ENCODE measurements at regions not wholly inside any gene's neighbourhood (a gene's known extent, or its start where the extent isn't known, plus 50 kb on each side); places are given as distances from the start of the nearest gene placed in this dataset.

GRCh38 chr2:12278217-12278750 lies 438.5 kb upstream of the TRIB2 start:
- no peak for DNase-seq

GRCh38 chr2:12282780-12283695 lies 433.7 kb upstream of the TRIB2 start:
- no peak for DNase-seq

DNA sequence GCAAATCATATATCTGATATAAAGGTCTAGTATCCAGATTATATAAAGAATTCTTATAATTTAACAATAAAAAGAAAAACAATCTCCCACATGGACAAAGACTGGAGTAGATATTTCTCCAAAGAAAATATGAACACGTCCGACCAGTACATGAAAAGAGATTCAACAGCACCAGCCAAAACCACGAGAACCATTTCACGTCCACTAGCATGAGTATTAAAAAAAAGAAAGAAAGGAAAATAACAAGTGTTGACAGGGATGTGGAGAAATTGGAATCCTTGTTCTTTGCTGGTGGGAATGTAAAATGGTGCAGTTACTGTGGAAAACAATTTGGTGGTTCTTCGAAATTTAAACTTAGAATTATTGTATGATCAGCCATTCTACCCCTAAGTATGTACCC lies 432.7 kb upstream of the TRIB2 start:
- no peak for DNase-seq

GRCh38 chr2:12284487-12284886 lies 432.2 kb upstream of the TRIB2 start:
- no peak for DNase-seq

DNA sequence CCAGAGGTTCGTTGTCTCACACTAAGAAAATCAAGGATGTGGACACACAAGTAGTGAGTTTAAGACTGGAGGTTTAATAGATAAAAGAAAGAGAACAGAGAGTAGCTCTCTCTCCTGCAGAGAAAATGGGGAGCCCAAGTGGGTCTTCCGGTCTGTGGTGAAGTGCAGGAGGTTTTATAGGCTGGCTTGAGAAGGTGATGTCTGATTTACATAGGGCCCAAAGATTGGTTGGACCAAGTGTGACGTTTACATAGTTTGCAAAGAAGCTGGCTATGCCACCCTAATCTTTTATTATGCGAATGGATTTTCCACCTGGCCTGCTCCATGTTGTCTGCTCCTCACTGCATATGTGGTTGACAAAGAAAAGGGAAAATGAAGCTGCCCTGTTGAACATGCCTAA lies 430.4 kb upstream of the TRIB2 start:
- DNase-seq: no peak

- no peak for DNase-seq
Observed at GRCh38 chr2:12287220-12287751, 429.4 kb upstream of the TRIB2 start.

DNA sequence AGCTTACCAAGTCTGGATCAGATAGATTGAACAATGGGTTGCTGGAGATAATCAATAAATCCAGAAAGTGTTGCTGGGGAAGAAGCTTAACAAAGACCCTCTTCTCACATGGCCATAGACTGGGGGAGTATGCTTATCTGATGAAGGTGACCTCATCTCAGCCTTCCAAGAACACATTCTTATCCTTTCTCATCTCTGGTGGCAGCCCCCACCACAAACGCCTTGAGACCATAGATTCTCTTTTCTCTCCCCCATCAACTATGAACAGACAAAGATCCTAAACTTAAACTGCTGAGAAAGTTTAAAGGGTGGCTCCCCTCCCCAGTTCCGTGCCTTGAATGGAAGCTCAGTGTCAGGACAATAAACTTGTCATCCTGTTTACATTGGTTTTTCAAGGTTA lies 428.7 kb upstream of the TRIB2 start:
- DNase-seq: no peak

DNA sequence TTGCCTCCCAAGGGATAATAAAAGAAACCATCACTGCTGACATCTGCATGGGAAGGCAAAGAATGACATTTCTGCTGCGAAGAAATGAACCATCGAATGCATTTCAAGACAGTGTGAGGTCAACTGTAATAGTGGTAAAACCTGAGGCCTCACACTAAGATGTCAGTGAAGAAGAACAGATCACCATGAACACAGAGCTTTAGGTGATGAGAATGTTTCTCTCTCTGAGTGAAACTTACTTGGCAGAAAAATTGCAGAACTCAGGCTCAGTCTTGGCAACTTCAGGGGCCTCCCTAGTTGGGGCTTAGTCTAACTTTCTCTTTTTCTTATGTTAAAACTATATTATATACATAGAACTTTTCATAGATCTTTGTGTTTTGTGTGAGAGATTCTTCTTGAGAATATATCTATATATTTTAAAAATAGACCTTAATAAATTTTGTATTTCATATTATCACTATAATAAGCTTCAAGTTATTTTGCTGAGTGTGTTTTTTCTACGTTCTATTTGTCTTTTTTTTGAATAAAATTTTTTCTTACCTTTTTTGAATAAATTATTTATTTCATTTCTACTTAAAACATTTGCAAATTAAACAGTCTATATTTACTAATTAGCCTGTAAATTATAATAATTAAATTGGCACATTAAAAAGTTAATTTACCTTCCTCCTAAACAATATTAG lies 427.5 kb upstream of the TRIB2 start:
- no peak for DNase-seq

DNA sequence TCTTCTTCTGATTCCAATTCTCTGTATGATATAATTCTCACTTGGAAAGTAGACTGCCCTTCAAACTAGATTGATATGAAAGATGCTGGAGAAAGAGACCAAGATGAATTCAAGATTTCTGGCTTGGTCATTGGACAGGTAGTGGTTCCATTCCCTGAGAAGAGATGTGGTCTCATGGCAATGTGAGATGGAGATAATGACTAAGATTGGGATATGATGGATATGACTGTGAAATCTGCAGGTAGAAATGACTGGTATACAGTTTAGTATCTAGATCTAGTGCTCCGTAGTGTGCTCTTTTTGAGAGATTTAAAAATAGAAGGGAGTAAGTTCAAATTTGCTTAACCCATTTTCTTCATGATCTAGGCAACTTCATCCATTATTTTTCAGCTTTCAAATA lies 425.4 kb upstream of the TRIB2 start:
- no peak for DNase-seq

- no peak for DNase-seq
Observed at GRCh38 chr2:12293874-12294273, 422.9 kb upstream of the TRIB2 start.

- no peak for DNase-seq
Observed at GRCh38 chr2:12295856-12296519, 420.7 kb upstream of the TRIB2 start.

GRCh38 chr2:12296915-12297314 lies 419.8 kb upstream of the TRIB2 start:
- no peak for DNase-seq

- DNase-seq: no peak
Observed at GRCh38 chr2:12298352-12298751, 418.4 kb upstream of the TRIB2 start.

DNA sequence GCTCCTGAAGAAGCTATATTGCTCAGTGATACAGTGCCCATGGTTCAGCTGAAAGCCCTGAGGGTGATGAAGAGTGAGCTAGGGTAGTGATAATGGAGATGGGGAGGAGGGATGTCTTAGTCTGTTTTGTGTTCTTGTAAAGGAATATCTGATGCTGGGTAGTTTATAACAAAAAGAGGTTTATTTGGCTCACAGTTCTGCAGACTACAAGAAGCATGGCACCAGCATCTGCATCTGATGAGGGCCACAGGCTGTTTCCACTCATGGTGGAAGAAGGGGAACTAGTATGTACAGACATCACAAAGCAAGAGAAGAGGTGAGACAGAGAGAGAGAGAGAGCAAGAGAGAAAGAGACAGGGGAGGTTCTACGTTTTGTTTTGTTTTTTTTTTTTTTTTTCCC lies 417.3 kb upstream of the TRIB2 start:
- DNase-seq: no peak

- DNase-seq: no peak
Observed at GRCh38 chr2:12300019-12300602, 416.6 kb upstream of the TRIB2 start.

DNA sequence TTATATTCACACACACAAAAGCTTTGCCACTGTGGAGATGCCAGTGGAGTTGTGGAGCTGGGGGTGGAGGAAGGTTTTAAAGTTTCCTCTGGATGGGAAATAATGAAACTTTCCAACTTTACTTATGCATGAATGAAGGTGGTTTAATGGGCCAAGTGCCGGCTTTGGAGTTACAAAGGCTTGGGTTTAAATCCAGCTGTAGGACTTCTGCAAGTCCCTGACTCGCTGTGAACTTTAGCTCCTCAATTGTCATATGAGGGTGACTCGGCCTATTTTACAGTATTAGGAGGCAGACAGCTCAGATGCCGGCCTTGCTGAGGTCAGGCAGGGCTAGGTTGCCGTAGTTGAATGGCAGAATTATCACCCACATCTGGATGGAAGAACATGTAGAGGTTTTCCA lies 415.8 kb upstream of the TRIB2 start:
- no peak for DNase-seq

DNA sequence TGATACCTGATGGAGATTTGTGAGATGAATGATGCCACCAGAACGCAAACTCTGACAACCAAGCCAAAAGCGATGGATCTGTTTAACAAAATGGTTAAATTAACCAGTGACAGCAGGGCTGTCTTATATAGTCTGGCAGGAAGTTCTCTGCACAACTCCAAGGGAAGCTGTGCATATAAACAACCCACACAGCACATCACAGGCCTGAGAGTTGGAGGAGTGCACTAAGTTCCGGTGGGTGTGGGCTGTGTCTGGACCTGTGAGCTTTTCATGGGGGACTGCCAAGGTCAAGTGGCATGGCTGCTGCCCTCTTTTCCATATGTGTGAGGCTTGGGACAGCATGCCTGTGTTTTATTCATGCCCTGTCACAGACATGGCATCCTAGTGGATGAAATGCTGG lies 414.6 kb upstream of the TRIB2 start:
- DNase-seq: no peak

GRCh38 chr2:12302691-12303090 lies 414.0 kb upstream of the TRIB2 start:
- DNase-seq: no peak

GRCh38 chr2:12303181-12304030 lies 413.3 kb upstream of the TRIB2 start:
- no peak for DNase-seq

DNA sequence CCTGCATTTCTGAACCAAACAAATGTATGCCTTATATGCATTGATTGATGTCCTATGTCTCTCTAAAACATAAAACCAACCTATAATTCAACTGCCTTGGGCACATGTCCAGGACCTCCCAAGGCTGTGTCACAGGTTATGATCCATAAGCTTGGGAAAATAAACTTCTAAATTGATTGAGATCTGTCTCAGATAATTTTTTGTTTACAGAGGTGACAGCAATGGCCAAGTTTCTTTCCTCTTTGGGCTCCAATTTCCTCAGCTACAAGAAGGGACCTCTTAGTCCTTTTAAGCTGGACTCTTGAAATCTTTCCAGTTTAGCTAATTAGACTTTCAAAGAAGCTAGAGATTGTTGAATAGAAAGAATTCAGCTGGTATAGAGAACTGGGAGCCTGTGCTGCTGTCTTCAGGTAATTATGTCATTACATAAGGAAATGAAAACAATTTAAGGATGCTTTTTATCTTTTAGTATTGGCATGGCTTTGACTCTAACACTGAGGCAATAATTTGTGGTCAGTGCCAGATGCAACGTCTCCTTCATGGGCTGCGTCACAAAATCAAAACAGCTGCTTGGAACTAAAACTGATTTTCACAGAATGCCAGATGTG lies 412.1 kb upstream of the TRIB2 start:
- no peak for DNase-seq

Data from amygdala (tissue), 56 donors.